ENCODE measurements at regions not wholly inside any gene's neighbourhood (a gene's known extent, or its start where the extent isn't known, plus 50 kb on each side); places are given as distances from the start of the nearest gene placed in this dataset.

DNA sequence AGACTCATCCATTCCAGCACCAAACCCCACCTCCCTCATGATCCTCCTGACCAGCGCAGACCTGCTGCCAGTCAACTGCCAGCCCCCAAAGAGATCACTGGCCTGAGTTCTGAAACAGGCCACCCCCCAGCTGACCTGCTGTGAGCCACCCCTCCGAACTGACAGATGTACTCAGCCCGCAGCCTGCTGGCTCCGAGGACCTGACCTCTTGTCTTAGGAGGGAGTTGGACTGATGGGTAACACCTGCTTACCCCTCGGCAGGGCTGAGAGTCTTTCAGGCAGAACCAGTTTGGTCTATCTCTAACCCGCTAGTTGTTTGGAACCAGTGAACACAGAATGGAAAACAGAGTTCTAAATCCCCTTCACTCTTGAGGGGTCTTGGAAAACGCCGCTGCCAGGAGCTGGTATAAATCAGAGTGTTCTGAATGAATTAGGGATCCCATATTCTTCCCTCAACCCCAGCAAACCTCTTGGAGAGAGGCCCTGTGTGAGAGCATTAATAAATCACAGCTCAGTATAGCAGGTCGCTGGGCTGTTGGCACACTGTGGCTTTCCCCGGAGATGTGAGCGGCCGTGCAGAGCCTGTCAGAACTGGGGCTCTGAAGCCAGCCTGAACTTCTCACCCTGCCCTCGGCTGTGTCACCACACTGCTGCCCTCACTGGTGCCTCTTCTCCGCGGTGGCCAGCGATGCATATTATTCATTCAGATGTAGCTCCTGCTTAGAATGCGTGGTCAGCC, 165.1 kb upstream of the NCAM1 start:
- TF ChIP-seq CTCF (IDR thresholded peaks at IDR 0.05) (no peak), POLR2A (IDR thresholded peaks at IDR 0.05) (no peak)
